BLaER1 (cell line): ENCODE measurements at regions not wholly inside any gene's neighbourhood (a gene's known extent, or its start where the extent isn't known, plus 50 kb on each side); places are given as distances from the start of the nearest gene placed in this dataset.

Experiments
- H3K27ac ChIP-seq: shearing (Covaris generic); formaldehyde crosslinking; 2 replicates; pipeline ENCODE4 v1.8.1; 2022
- H3K27me3 ChIP-seq: shearing (Covaris generic); formaldehyde crosslinking; 2 replicates; pipeline ENCODE4 v1.8.1; 2022
- H3K36me3 ChIP-seq: shearing (Covaris generic); formaldehyde crosslinking; 2 replicates; pipeline ENCODE4 v1.8.1; 2022
- H3K4me1 ChIP-seq: shearing (Covaris generic); formaldehyde crosslinking; 2 replicates; pipeline ENCODE4 v1.8.1; 2022
- H3K4me2 ChIP-seq: shearing (Covaris generic); formaldehyde crosslinking; 2 replicates; pipeline ENCODE4 v1.8.1; 2022
- H3K4me3 ChIP-seq: shearing (Covaris generic); formaldehyde crosslinking; 2 replicates; pipeline ENCODE4 v1.8.1; 2022
- H3K9ac ChIP-seq: shearing (Covaris generic); formaldehyde crosslinking; 2 replicates; pipeline ENCODE4 v1.8.1; 2022
- H3K9me3 ChIP-seq: shearing (Covaris generic); formaldehyde crosslinking; 2 replicates; pipeline ENCODE4 v1.8.1; 2022
- H4K20me1 ChIP-seq: shearing (Covaris generic); formaldehyde crosslinking; 2 replicates; pipeline ENCODE4 v1.8.1; 2022
- Cebpa-rat ChIP-seq: shearing (Covaris generic); IDR thresholded peaks from 2 replicates; pipeline ENCODE4 v1.8.1; 2022

- no peak for TF ChIP-seq Cebpa-rat
- H3K9ac ChIP-seq = 0 out of 2 replicates have a peak overlapping the region, but pooled peaks have one; percentile 36
- H4K20me1 ChIP-seq = no peaks in the 10 kb centered on the region
- H3K27ac ChIP-seq = peak overlapping the region; percentile 60
- no peak overlapping the region for H3K4me3 ChIP-seq
- H3K4me2 ChIP-seq = peak overlapping the region; percentile 79
- no peaks in the 10 kb centered on the region for H3K27me3 ChIP-seq
- peaks cover 60% of the 10 kb centered on the region for H3K4me1 ChIP-seq
- H3K9me3 ChIP-seq = no peaks in the 10 kb centered on the region
- H3K36me3 ChIP-seq = no peaks in the 10 kb centered on the region
These were observed 203.9 kb upstream of the CST7 start for GRCh38 chr20:24745206-24745605.

DNA sequence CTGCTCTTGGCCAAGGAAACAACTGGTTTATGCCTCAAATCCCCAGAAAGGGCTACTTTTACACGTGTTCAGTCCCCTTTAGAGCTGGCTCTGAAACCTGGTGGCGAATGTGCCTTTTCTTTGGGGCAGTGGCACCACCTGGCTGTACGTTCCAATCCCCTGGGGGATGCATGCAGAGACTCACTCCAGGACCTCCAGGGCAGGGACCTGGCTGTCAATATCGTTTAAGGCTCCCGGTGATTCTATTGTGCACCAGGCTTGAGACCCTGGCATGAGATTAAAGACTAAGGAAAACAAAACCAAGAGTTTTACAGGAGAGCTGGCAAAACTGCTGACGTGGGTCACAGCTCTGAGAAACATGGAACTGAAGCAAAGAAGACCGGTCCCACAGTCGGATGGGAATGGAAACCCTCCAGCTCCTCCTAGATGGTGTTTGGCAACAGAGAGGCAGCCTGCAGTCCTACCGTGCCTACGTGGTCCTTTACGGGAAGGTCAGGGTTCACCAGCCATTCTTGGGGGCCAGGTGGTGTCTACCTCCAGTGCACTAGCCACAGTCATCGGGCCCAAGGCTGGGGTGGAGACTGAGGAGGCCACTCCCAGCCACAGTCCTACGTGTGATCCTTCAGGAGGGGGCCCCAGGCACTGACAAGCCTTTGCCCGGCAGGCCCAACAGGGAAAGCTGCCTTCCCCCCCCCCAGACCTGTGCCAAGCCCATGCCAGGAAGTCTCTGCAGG is 203.3 kb upstream of the CST7 start:
- Histone ChIP-seq H3K4me2 (peak overlapping the region; percentile 79), H3K9me3 (no peaks in the 10 kb centered on the region), H3K27ac (peak overlapping the region; percentile 60), H3K36me3 (no peaks in the 10 kb centered on the region), H3K4me1 (peaks cover 54% of the 10 kb centered on the region), H3K27me3 (no peaks in the 10 kb centered on the region), H3K4me3 (no peak overlapping the region), H4K20me1 (no peaks in the 10 kb centered on the region), H3K9ac (peak overlapping the region; percentile 36; the same call in 1 of the 2 replicates)
- no peak for TF ChIP-seq Cebpa-rat

- Histone ChIP-seq H3K27me3 (no peaks in the 10 kb centered on the region), H3K9me3 (no peaks in the 10 kb centered on the region), H3K27ac (peak overlapping the region; percentile 60), H3K9ac (no peak overlapping the region; the same call in 1 of the 2 replicates), H3K4me2 (peak overlapping the region; percentile 79), H3K4me3 (no peak overlapping the region), H3K4me1 (peaks cover 48% of the 10 kb centered on the region), H3K36me3 (no peaks in the 10 kb centered on the region), H4K20me1 (no peaks in the 10 kb centered on the region)
- TF ChIP-seq Cebpa-rat = no peak
These were observed 202.8 kb upstream of the CST7 start for GRCh38 chr20:24746351-24746685.

DNA sequence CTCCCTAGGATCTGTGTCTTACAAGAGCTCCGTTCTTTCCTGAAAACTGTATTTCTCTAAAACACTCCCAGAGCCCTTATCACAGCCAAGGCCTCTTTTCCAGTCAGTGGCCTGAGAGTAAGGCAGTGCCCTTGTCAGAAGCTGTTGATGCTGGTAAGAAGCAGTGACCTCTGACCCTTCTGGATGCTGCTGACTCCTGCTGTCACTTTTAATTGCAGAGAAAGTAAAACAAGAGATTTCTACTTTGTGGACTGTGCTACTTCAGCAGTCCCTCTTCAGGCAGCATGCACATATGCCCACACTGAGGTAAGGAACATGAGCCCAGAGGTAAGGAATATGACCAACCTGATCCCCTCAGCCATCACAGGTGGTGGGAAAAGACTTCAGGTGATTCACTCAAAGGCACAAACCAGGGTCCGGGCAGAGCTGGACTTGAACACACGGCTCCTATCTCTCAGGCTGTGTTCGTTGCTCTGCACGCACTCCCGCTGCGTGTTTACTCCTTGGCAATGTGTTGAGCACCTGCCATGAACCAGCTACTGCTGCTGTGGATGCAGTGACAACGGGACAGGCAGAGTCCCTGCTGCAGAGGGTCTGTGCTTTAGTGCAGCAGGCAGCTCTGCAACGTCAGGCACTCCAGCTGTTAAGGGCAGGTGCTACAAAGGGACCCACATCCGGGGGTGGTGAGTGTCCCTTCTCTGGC is 201.9 kb upstream of the CST7 start:
- H3K4me2 ChIP-seq = peak overlapping the region; percentile 79; the same call in 1 of the 2 replicates
- H3K9me3 ChIP-seq = no peaks in the 10 kb centered on the region
- H3K27me3 ChIP-seq = no peaks in the 10 kb centered on the region
- H4K20me1 ChIP-seq = no peaks in the 10 kb centered on the region
- TF ChIP-seq Cebpa-rat = no peak
- H3K36me3 ChIP-seq = no peaks in the 10 kb centered on the region
- H3K4me1 ChIP-seq = peaks cover 45% of the 10 kb centered on the region
- no peak overlapping the region for H3K4me3 ChIP-seq
- no peak overlapping the region for H3K9ac ChIP-seq
- no peak overlapping the region for H3K27ac ChIP-seq

GRCh38 chr20:24747881-24748595 is 201.0 kb upstream of the CST7 start:
- H3K27me3 ChIP-seq = no peaks in the 10 kb centered on the region
- H3K4me3 ChIP-seq = no peak overlapping the region
- H4K20me1 ChIP-seq = no peaks in the 10 kb centered on the region
- no peaks in the 10 kb centered on the region for H3K9me3 ChIP-seq
- no peak for TF ChIP-seq Cebpa-rat
- no peak overlapping the region for H3K9ac ChIP-seq
- H3K36me3 ChIP-seq = no peaks in the 10 kb centered on the region
- peak overlapping the region; percentile 32; the same call in 1 of the 2 replicates for H3K4me2 ChIP-seq
- peaks cover 54% of the 10 kb centered on the region for H3K4me1 ChIP-seq
- H3K27ac ChIP-seq = 0 out of 2 replicates have a peak overlapping the region, but pooled peaks have one; percentile 11

GRCh38 chr20:24751551-24751950 is 197.5 kb upstream of the CST7 start:
- no peak for TF ChIP-seq Cebpa-rat
- no peaks in the 10 kb centered on the region for H3K27me3 ChIP-seq
- no peak overlapping the region for H3K4me2 ChIP-seq
- H3K4me1 ChIP-seq = peaks cover 66% of the 10 kb centered on the region
- no peak overlapping the region for H3K27ac ChIP-seq
- no peaks in the 10 kb centered on the region for H4K20me1 ChIP-seq
- no peaks in the 10 kb centered on the region for H3K9me3 ChIP-seq
- no peaks in the 10 kb centered on the region for H3K36me3 ChIP-seq
- no peak overlapping the region for H3K9ac ChIP-seq
- H3K4me3 ChIP-seq = no peak overlapping the region

DNA sequence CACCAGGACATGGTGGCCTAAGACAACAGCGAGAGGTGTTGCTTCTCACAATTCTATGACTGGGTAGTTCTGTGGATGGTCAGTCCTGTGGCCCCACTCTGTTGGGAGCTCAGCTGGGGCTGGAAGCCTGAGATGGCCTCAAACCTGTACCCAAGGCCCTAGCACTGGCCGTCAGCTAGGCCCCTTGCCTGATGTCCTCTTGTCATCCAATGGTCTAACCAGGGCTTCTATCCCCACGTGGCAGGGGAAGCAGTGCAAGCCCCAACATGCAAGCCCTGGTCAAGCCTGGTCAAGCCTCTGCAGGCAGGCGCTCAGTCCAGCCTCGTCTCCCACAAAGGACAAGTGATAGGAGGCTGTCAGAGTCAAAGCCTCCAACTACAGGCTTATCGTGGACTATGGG is 196.5 kb upstream of the CST7 start:
- Histone ChIP-seq H3K36me3 (no peaks in the 10 kb centered on the region), H3K4me2 (peak overlapping the region; percentile 86), H3K9ac (no peak overlapping the region), H3K4me1 (peaks cover 66% of the 10 kb centered on the region), H3K9me3 (no peaks in the 10 kb centered on the region), H4K20me1 (no peaks in the 10 kb centered on the region), H3K4me3 (no peak overlapping the region), H3K27ac (peak overlapping the region; percentile 96), H3K27me3 (no peaks in the 10 kb centered on the region)
- TF ChIP-seq Cebpa-rat = no peak

- H3K9ac ChIP-seq = no peak overlapping the region
- no peaks in the 10 kb centered on the region for H3K9me3 ChIP-seq
- H3K4me1 ChIP-seq = peaks cover 61% of the 10 kb centered on the region
- H4K20me1 ChIP-seq = no peaks in the 10 kb centered on the region
- H3K4me2 ChIP-seq = peak overlapping the region; percentile 86
- H3K27me3 ChIP-seq = no peaks in the 10 kb centered on the region
- no peak overlapping the region for H3K4me3 ChIP-seq
- no peaks in the 10 kb centered on the region for H3K36me3 ChIP-seq
- H3K27ac ChIP-seq = peak overlapping the region; percentile 96
- no peak for TF ChIP-seq Cebpa-rat
These were observed 195.9 kb upstream of the CST7 start for GRCh38 chr20:24753130-24753529.

GRCh38 chr20:24754691-24755090 is 194.4 kb upstream of the CST7 start:
- peak overlapping the region; percentile 96 for H3K27ac ChIP-seq
- H4K20me1 ChIP-seq = no peaks in the 10 kb centered on the region
- no peaks in the 10 kb centered on the region for H3K9me3 ChIP-seq
- H3K36me3 ChIP-seq = no peaks in the 10 kb centered on the region
- peak overlapping the region; percentile 38; the same call in 1 of the 2 replicates for H3K4me3 ChIP-seq
- no peak for TF ChIP-seq Cebpa-rat
- peaks cover 58% of the 10 kb centered on the region for H3K4me1 ChIP-seq
- H3K27me3 ChIP-seq = no peaks in the 10 kb centered on the region
- H3K4me2 ChIP-seq = peak overlapping the region; percentile 86
- H3K9ac ChIP-seq = peak overlapping the region; percentile 61
